Astrocyte of the spinal cord (primary cell): ENCODE measurements at regions not wholly inside any gene's neighbourhood (a gene's known extent, or its start where the extent isn't known, plus 50 kb on each side); places are given as distances from the start of the nearest gene placed in this dataset.

Source experiments
- DNase-seq: peaks from one replicate; pipeline ENCODE4 v3.0.0; 2011; ENCODE audit warnings: low read depth, low spot score
- H3K4me3 ChIP-seq: 2 replicates; pipeline ENCODE4 v1.5.1; 2011; ENCODE audit warnings: low read depth, mild to moderate bottlenecking, low read length, moderate library complexity
- in situ Hi-C: cut with HindIII; loops from 2 replicates; pipeline ENCODE4 v1.10.0; 2017; ENCODE audit warnings: low sequenced_read_pairs
- TF ChIP-seq, protein P1 (sequence below): IDR thresholded peaks from 2 replicates; pipeline ENCODE4 v1.5.1; 2012; ENCODE audit warnings: low read depth, mild to moderate bottlenecking, low read length, inconsistent platforms

DNA sequence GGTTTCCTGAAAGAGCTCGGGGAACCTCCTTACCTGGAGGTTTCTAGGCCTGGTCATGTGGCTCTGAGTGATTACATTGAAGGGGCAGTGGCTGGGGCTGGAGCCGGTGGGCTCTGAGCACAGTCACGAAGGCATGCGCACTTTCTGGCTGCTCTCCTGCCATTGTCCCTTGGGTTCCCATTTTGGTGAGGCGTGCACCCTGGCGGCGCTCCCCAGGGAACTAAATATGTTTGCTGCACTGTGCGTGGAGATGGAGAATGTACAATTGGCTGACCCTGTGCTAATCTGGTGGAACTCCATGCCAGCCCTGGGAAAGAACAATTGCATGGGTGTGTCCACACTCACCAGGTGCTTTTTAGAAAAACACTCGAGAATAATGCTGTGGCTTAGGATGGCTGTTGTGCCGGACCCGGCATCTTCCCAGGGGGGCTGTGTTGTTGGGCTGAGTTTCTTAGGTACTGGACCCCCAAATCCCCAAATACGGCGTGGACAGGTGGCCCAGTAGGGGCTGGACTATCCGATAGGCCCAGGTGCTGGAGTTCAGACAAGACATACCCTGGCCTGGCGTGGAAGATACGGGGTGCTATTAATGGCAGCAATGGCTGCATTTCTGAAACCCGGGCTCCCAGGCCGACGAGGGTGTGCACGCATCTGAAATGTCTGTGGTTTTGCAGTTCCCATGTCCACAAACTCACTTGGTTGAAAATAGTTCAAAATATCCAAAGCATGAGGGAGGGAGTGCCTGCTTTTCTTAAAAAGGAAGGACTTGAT is 230.5 kb downstream of the SEC14L1 start:
- H3K4me3 ChIP-seq: no peak overlapping the region
- TF ChIP-seq, protein P1, sequence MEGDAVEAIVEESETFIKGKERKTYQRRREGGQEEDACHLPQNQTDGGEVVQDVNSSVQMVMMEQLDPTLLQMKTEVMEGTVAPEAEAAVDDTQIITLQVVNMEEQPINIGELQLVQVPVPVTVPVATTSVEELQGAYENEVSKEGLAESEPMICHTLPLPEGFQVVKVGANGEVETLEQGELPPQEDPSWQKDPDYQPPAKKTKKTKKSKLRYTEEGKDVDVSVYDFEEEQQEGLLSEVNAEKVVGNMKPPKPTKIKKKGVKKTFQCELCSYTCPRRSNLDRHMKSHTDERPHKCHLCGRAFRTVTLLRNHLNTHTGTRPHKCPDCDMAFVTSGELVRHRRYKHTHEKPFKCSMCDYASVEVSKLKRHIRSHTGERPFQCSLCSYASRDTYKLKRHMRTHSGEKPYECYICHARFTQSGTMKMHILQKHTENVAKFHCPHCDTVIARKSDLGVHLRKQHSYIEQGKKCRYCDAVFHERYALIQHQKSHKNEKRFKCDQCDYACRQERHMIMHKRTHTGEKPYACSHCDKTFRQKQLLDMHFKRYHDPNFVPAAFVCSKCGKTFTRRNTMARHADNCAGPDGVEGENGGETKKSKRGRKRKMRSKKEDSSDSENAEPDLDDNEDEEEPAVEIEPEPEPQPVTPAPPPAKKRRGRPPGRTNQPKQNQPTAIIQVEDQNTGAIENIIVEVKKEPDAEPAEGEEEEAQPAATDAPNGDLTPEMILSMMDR: no peak
- in situ Hi-C loops: no loop called here
- DNase-seq: peak; percentile 69

DNA sequence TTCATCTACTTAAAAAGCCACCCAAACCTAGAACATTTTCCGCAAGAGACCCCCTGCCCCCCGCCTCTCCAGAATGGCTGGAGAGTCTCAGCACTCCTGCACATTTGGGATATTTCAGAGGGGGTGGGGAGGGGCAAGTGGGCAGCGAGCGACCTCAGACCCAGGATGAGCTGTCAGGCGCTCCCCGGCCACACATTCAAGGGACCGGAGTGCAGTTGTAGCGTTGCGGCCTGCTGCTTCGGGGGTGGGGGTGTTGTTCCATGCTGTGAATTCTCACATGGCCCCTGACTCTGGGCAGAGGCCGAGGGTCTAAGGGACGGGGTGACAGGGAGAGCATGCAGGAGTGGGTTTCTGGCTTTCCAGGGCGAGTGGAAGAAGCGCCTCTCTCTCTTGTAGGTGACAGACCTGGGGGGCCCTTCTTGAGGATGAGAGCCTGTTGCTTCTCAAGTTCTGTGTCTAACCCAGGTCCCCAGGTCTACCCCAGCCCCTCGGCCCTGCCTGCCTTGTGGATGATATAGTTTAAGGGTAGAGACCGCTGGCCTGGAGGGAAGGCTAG is 231.2 kb downstream of the SEC14L1 start:
- DNase-seq: no peak
- in situ Hi-C loops: no loop called here
- peak overlapping the region; percentile 82 for H3K4me3 ChIP-seq
- TF ChIP-seq, protein P1: no peak

DNA sequence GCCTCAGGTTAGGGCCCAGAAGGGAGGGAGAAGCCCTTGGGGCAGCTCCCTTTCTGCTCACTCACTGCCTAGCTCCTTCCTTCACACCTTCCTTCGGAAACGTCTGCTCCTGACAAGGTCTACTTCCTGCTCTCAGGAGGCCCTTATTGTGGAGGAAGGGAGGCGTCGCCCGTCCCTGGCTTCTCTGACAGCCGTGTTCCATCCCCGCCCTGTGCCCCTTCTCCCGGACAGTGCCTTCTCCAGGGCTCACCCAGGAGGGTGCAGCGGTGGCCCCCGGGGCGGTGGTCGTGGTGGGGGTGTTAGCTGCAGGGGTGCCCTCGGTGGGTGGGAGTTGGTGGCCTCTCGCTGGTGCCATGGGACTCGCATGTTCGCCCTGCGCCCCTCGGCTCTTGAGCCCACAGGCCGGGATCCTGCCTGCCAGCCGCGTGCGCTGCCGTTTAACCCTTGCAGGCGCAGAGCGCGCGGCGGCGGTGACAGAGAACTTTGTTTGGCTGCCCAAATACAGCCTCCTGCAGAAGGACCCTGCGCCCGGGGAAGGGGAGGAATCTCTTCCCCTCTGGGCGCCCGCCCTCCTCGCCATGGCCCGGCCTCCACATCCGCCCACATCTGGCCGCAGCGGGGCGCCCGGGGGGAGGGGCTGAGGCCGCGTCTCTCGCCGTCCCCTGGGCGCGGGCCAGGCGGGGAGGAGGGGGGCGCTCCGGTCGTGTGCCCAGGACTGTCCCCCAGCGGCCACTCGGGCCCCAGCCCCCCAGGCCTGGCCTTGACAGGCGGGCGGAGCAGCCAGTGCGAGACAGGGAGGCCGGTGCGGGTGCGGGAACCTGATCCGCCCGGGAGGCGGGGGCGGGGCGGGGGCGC is 231.9 kb downstream of the SEC14L1 start:
- peak overlapping the region; percentile 82 for H3K4me3 ChIP-seq
- TF ChIP-seq, protein P1: no peak
- peak; percentile 82 for DNase-seq
- in situ Hi-C loops: no loop called here

DNA sequence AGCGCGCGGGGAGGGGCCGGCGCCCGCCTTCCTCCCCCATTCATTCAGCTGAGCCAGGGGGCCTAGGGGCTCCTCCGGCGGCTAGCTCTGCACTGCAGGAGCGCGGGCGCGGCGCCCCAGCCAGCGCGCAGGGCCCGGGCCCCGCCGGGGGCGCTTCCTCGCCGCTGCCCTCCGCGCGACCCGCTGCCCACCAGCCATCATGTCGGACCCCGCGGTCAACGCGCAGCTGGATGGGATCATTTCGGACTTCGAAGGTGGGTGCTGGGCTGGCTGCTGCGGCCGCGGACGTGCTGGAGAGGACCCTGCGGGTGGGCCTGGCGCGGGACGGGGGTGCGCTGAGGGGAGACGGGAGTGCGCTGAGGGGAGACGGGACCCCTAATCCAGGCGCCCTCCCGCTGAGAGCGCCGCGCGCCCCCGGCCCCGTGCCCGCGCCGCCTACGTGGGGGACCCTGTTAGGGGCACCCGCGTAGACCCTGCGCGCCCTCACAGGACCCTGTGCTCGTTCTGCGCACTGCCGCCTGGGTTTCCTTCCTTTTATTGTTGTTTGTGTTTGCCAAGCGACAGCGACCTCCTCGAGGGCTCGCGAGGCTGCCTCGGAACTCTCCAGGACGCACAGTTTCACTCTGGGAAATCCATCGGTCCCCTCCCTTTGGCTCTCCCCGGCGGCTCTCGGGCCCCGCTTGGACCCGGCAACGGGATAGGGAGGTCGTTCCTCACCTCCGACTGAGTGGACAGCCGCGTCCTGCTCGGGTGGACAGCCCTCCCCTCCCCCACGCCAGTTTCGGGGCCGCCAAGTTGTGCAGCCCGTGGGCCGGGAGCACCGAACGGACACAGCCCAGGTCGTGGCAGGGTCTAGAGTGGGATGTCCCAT is 232.8 kb downstream of the SEC14L1 start:
- TF ChIP-seq, protein P1: no peak
- in situ Hi-C loops: no loop called here
- DNase-seq: no peak
- peak overlapping the region; percentile 82 for H3K4me3 ChIP-seq

DNA sequence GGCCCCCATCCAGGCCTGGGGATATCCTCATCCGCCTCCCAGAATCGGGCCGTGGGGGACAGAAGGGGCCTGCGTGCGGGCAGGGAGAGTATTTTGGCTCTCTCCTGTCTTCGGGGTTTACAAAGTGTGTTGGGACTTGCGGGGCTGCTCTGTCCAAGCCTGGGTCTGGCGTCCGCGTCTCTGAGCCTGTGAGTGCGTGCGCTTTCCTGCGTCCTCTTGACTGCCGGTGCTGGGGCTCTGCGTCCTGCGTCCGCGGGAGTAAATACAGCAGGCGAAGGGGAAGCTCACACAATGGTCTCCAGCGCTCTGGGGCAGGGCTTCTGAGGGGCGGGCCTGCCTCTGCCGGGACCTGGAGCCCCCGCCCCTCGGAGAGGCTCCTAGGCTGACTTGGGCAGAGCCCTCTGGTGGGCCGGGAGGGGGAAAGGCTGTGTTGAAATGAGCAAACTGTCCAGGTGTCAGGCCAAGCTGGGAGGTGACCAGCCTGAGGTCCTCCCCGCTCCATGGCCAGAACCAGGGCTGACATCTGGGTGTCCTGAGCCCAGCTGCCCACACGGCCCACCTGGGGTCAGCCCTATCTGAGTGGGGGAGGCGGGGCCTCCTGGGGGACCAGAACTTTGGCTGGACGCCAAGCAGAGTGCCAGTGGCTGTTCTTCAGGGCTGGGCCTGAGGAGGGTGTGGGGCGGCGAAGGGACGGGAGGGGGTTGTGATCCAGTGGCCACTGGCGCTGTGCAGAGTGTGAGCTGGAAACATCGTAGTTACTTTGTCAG is 233.6 kb downstream of the SEC14L1 start:
- in situ Hi-C loops: no loop called here
- peak overlapping the region; percentile 82 for H3K4me3 ChIP-seq
- TF ChIP-seq, protein P1: peak; percentile 49
- DNase-seq: peak; percentile 85
